ENCODE measurements at regions not wholly inside any gene's neighbourhood (a gene's known extent, or its start where the extent isn't known, plus 50 kb on each side); places are given as distances from the start of the nearest gene placed in this dataset.

GRCh38 chr15:95284933-95285421 lies 1045.5 kb upstream of the NR2F2 start:
- Mint-ChIP-seq H3K27me3 (peaks cover 25% of the 10 kb centered on the region), H3K27ac (no peak overlapping the region), H3K9me3 (no peaks in the 10 kb centered on the region), H3K4me3 (no peak overlapping the region), H3K36me3 (ENCODE audit: low read depth) (no peaks in the 10 kb centered on the region), H3K4me1 (ENCODE audit: low read depth) (peaks cover 10% of the 10 kb centered on the region)
- ATAC-seq, result peak; percentile 61
- DNase-seq, result peak; percentile 37
- POLR2A ChIA-PET, result no interaction called here
- intact Hi-C loops (cut with micrococcal nuclease), result loop anchor here (10.0 kb wide), 1 partner anchor 700 kb away; no protein-coding TSS in a partner anchor
- CTCF ChIA-PET, result interaction anchor here (2.9 kb wide), 1 partner anchor 25 kb away, joined by 10 read pairs; no protein-coding TSS in a partner anchor
- TF ChIP-seq, protein P1, sequence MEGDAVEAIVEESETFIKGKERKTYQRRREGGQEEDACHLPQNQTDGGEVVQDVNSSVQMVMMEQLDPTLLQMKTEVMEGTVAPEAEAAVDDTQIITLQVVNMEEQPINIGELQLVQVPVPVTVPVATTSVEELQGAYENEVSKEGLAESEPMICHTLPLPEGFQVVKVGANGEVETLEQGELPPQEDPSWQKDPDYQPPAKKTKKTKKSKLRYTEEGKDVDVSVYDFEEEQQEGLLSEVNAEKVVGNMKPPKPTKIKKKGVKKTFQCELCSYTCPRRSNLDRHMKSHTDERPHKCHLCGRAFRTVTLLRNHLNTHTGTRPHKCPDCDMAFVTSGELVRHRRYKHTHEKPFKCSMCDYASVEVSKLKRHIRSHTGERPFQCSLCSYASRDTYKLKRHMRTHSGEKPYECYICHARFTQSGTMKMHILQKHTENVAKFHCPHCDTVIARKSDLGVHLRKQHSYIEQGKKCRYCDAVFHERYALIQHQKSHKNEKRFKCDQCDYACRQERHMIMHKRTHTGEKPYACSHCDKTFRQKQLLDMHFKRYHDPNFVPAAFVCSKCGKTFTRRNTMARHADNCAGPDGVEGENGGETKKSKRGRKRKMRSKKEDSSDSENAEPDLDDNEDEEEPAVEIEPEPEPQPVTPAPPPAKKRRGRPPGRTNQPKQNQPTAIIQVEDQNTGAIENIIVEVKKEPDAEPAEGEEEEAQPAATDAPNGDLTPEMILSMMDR (IDR thresholded peaks at IDR 0.05), result no peak

DNA sequence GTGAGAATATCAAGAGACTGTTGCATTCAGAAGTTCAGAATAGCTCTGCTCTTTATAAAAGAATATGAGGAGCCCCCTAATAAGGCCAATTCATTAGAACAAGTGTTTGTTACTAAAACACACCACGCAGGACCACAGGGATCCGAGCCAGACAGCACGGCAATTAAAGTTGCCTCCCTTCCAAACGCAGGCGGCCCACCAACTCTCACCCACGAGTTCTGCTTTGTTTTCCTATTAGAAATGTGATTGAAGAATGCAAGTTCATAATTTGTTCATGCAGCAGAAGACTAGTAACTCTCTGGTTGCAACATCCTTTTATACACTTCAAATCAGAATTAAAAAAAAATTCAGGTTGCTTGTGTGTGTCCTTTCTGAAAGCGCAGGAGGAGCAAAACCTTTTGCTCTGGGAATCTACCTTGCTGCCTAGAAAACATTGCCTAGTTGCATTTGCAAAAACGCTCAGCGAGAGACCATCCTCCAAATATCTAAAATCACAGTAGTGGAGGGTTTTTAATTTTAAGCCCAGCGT lies 1044.1 kb upstream of the NR2F2 start:
- Mint-ChIP-seq H3K4me1 (ENCODE audit: low read depth) (peaks cover 10% of the 10 kb centered on the region), H3K27me3 (peaks cover 27% of the 10 kb centered on the region), H3K4me3 (no peak overlapping the region), H3K36me3 (ENCODE audit: low read depth) (no peaks in the 10 kb centered on the region), H3K27ac (no peak overlapping the region), H3K9me3 (no peaks in the 10 kb centered on the region)
- TF ChIP-seq, protein P1 (IDR thresholded peaks at IDR 0.05), result no peak
- ChIA-PET CTCF (interaction anchor here (1.0 to 2.9 kb wide), 2 partner anchors 27 to 704 kb away, joined by 3 to 10 read pairs; no protein-coding TSS in a partner anchor), POLR2A (no interaction called here)
- intact Hi-C loops (cut with micrococcal nuclease), result loop anchor here (10.0 kb wide), 1 partner anchor 702 kb away; no protein-coding TSS in a partner anchor
- ATAC-seq, result no peak
- DNase-seq, result no peak

DNA sequence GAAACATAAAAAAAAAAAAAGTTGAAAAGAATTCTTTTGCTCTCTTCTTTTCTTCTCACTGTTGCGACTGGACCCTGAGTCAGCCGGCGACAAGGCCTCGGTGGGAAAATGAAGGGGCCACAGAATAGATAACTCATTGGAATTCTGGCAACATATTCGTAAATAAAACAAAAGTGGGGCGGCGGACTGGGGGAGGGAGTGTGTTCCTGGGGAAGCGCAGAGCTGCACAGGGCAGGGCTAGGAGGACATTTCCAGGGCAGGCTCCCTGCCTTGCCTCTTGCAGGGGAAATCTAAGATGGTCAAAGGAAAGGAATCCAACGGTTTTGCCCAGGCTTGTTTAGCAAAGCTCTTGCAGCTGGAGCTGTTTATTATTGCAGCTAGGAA lies 1042.8 kb upstream of the NR2F2 start:
- Mint-ChIP-seq H3K4me3 (no peak overlapping the region), H3K27me3 (peaks cover 38% of the 10 kb centered on the region), H3K27ac (no peak overlapping the region), H3K36me3 (ENCODE audit: low read depth) (no peaks in the 10 kb centered on the region), H3K4me1 (ENCODE audit: low read depth) (peaks cover 10% of the 10 kb centered on the region), H3K9me3 (no peaks in the 10 kb centered on the region)
- ChIA-PET POLR2A (no interaction called here), CTCF (no interaction called here)
- ATAC-seq, result no peak
- DNase-seq, result no peak
- TF ChIP-seq, protein P1 (IDR thresholded peaks at IDR 0.05), result no peak
- intact Hi-C loops (cut with micrococcal nuclease), result loop anchor here (10.0 kb wide), 1 partner anchor 703 kb away; no protein-coding TSS in a partner anchor

DNA sequence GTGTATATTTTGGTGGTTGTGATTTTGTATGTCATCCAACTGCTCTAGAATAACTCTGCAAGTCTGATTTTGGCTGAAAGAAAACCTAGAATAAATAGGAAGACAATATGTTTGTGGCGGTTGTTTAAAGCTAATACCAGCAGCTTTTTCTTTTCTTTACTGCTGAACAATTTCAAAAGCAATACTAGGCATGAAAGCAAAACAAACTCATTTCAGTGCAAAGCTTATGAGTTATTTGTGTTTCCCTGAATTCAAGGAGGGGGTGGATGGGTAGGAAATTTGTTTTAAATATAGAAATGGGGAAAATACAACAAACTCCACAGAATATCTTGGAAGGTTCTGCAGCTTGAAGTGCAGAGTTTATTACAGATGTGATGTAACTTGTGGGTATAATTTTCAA lies 1041.9 kb upstream of the NR2F2 start:
- Mint-ChIP-seq H3K4me3 (no peak overlapping the region), H3K27me3 (peaks cover 38% of the 10 kb centered on the region), H3K9me3 (no peaks in the 10 kb centered on the region), H3K27ac (no peak overlapping the region), H3K36me3 (ENCODE audit: low read depth) (no peaks in the 10 kb centered on the region), H3K4me1 (ENCODE audit: low read depth) (peaks cover 10% of the 10 kb centered on the region)
- intact Hi-C loops (cut with micrococcal nuclease), result loop anchor here (10.0 kb wide), 1 partner anchor 704 kb away; no protein-coding TSS in a partner anchor
- ChIA-PET CTCF (interaction anchor here (3.3 kb wide), 1 partner anchor 29 kb away, joined by 12 read pairs; no protein-coding TSS in a partner anchor), POLR2A (interaction anchor here (1.7 kb wide), 1 partner anchor 24 kb away, joined by 3 read pairs; no protein-coding TSS in a partner anchor)
- ATAC-seq (no peak), DNase-seq (no peak)
- TF ChIP-seq, protein P1 (IDR thresholded peaks at IDR 0.05), result no peak

Measured in activated CD8-positive, alpha-beta T cell treated with anti-CD3 and anti-CD28 coated beads for 36 hours (primary cell).